Breast epithelium (tissue), 3 donors: ENCODE measurements at regions not wholly inside any gene's neighbourhood (a gene's known extent, or its start where the extent isn't known, plus 50 kb on each side); places are given as distances from the start of the nearest gene placed in this dataset.

Source experiments
- CTCF ChIP-seq, 3 donors: fragments of 450-650 bp; IDR thresholded peaks; one replicate each; pipeline ENCODE4 v1.5.1; 2016 to 2017; ENCODE audit warnings: antibody characterized with exemption in 3 of 3, mild to moderate bottlenecking in 3 of 3, moderate library complexity in 3 of 3
- POLR2A ChIP-seq: fragments of 450-650 bp; IDR thresholded peaks from one replicate; pipeline ENCODE4 v1.6.1; 2016; ENCODE audit warnings: antibody characterized with exemption, mild to moderate bottlenecking, moderate library complexity
- POLR2AphosphoS5 ChIP-seq, 3 donors: sonication (generic); formaldehyde crosslinking; IDR thresholded peaks; one replicate each; pipeline ENCODE4 v1.6.1; 2017; ENCODE audit warnings: antibody characterized with exemption in 3 of 3

GRCh38 chr10:31668326-31668725, 260.3 kb downstream of the ARHGAP12 start:
- TF ChIP-seq CTCF (IDR thresholded peaks at IDR 0.05) (no peak), POLR2A (no peak), POLR2AphosphoS5 (IDR thresholded peaks at IDR 0.05) (no peak)
